ENCODE measurements at regions not wholly inside any gene's neighbourhood (a gene's known extent, or its start where the extent isn't known, plus 50 kb on each side); places are given as distances from the start of the nearest gene placed in this dataset.

GRCh38 chr5:37940931-37941623 lies 101.2 kb upstream of the GDNF start:
- TF ChIP-seq, protein P1, sequence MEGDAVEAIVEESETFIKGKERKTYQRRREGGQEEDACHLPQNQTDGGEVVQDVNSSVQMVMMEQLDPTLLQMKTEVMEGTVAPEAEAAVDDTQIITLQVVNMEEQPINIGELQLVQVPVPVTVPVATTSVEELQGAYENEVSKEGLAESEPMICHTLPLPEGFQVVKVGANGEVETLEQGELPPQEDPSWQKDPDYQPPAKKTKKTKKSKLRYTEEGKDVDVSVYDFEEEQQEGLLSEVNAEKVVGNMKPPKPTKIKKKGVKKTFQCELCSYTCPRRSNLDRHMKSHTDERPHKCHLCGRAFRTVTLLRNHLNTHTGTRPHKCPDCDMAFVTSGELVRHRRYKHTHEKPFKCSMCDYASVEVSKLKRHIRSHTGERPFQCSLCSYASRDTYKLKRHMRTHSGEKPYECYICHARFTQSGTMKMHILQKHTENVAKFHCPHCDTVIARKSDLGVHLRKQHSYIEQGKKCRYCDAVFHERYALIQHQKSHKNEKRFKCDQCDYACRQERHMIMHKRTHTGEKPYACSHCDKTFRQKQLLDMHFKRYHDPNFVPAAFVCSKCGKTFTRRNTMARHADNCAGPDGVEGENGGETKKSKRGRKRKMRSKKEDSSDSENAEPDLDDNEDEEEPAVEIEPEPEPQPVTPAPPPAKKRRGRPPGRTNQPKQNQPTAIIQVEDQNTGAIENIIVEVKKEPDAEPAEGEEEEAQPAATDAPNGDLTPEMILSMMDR (conservative IDR thresholded peaks at IDR 0.05): no peak
- no peak for TF ChIP-seq EZH2 (IDR thresholded peaks at IDR 0.05; ENCODE audit: low read depth)

Measured in PC-9 (cell line).